ENCODE measurements at regions not wholly inside any gene's neighbourhood (a gene's known extent, or its start where the extent isn't known, plus 50 kb on each side); places are given as distances from the start of the nearest gene placed in this dataset.
A peak's percentile ranks its signal among the peaks of the same experiment; 100 is the strongest.

GRCh38 chr12:69061574-69061973 lies 128.6 kb upstream of the CPM start:
- DNase-seq (ENCODE audit: low spot score in 2 of 2): no peak
- Histone ChIP-seq H3K4me1 (peaks cover 0 to 7% (median 2%) of the 10 kb centered on the region in 4 donors), H3K27ac (no peak overlapping the region), H3K27me3 (no peaks in the 10 kb centered on the region), H3K36me3 (no peaks in the 10 kb centered on the region), H3K4me3 (no peak overlapping the region), H3K9me3 (no peaks in the 10 kb centered on the region)
- WGBS, 2 donors: 80 to 81% methylated on average over 1 of the region's 1 CpG
- no peak for TF ChIP-seq EP300 (IDR thresholded peaks at IDR 0.05)
- no peak for TF ChIP-seq CTCF (IDR thresholded peaks at IDR 0.05)

- Histone ChIP-seq H3K27me3 (no peaks in the 10 kb centered on the region), H3K27ac (peak overlapping the region in 2 of 4 donors; percentile 20 to 58), H3K4me1 (no peaks in the 10 kb centered on the region), H3K9me3 (no peaks in the 10 kb centered on the region), H3K4me3 (no peak overlapping the region), H3K36me3 (no peaks in the 10 kb centered on the region)
- 51 to 61% methylated on average over 3 of the region's 3 CpGs for WGBS, 2 donors
- TF ChIP-seq EP300 (IDR thresholded peaks at IDR 0.05) (peak in 1 of 2 donors; percentile 21), POLR2A (IDR thresholded peaks at IDR 0.05) (no peak)
- DNase-seq (ENCODE audit: low spot score in 2 of 2): no peak
Observed at GRCh38 chr12:69062621-69063237, 129.8 kb upstream of the CPM start.

- DNase-seq (ENCODE audit: low spot score in 2 of 2): no peak
- no peak for TF ChIP-seq EP300 (IDR thresholded peaks at IDR 0.05)
- TF ChIP-seq CTCF (IDR thresholded peaks at IDR 0.05): no peak
- TF ChIP-seq POLR2A (IDR thresholded peaks at IDR 0.05): no peak
- H3K9me3 ChIP-seq: no peaks in the 10 kb centered on the region
- WGBS, 2 donors: 91 to 92% methylated on average over 4 of the region's 4 CpGs
- H3K27me3 ChIP-seq: no peaks in the 10 kb centered on the region
- no peak overlapping the region for H3K27ac ChIP-seq
- no peak overlapping the region for H3K4me3 ChIP-seq
- no peaks in the 10 kb centered on the region for H3K4me1 ChIP-seq
- H3K36me3 ChIP-seq: no peaks in the 10 kb centered on the region
Observed at GRCh38 chr12:69064734-69065443, 131.9 kb upstream of the CPM start.

- WGBS, 2 donors: 84 to 85% methylated on average over 5 of the region's 5 CpGs
Observed at GRCh38 chr12:69065775-69066174, 132.8 kb upstream of the CPM start.

More at GRCh38 chr12:69065775-69066174, 132.8 kb upstream of the CPM start:
- no peaks in the 10 kb centered on the region for H3K36me3 ChIP-seq
- TF ChIP-seq CTCF (IDR thresholded peaks at IDR 0.05): no peak
- TF ChIP-seq EP300 (IDR thresholded peaks at IDR 0.05): no peak
- no peak for TF ChIP-seq POLR2A (IDR thresholded peaks at IDR 0.05)
- no peaks in the 10 kb centered on the region for H3K27me3 ChIP-seq
- no peaks in the 10 kb centered on the region for H3K4me1 ChIP-seq
- H3K4me3 ChIP-seq: no peak overlapping the region
- no peaks in the 10 kb centered on the region for H3K9me3 ChIP-seq
- DNase-seq (ENCODE audit: low spot score in 2 of 2): no peak
- H3K27ac ChIP-seq: no peak overlapping the region

All from tibial nerve (tissue), 4 donors.